ENCODE measurements at regions not wholly inside any gene's neighbourhood (a gene's known extent, or its start where the extent isn't known, plus 50 kb on each side); places are given as distances from the start of the nearest gene placed in this dataset.

GRCh38 chr21:20522611-20523010, 475.6 kb upstream of the NCAM2 start:
- Histone ChIP-seq H4K91ac (ENCODE audit: low read depth, low read length) (no peak overlapping the region), H3K4ac (ENCODE audit: low read depth, low read length) (no peak overlapping the region), H3K18ac (ENCODE audit: low read length) (no peak overlapping the region), H3K4me1 (ENCODE audit: control insufficient read depth in 1 of 2, insufficient read depth in 2 of 2, low read length in 2 of 2) (no peaks in the 10 kb centered on the region), H2BK5ac (ENCODE audit: low read depth, low read length, poor library complexity) (no peak overlapping the region), H3K4me3 (ENCODE audit: low read depth, low read length) (no peak overlapping the region), H3K79me2 (ENCODE audit: control insufficient read depth, insufficient read depth, low read length, poor library complexity) (no peaks in the 10 kb centered on the region), H3K79me1 (ENCODE audit: low read length) (no peaks in the 10 kb centered on the region), H4K8ac (ENCODE audit: low read depth, low read length) (no peak overlapping the region), H4K12ac (ENCODE audit: low read depth, low read length) (no peak overlapping the region), H3K4me2 (ENCODE audit: low read length) (no peak overlapping the region), H2AFZ (ENCODE audit: insufficient read depth, low read length, poor library complexity) (no peak overlapping the region), H3K27me3 (ENCODE audit: insufficient read depth, low read length) (no peaks in the 10 kb centered on the region), H3K23ac (ENCODE audit: low read length) (no peak overlapping the region), H2BK12ac (ENCODE audit: low read length) (no peak overlapping the region), H3K27ac (ENCODE audit: low read depth, low read length) (no peak overlapping the region), H3K9ac (ENCODE audit: low read length) (no peak overlapping the region), H2BK120ac (ENCODE audit: insufficient read depth, low read length, poor library complexity) (no peak overlapping the region), H3K14ac (ENCODE audit: low read length) (no peak overlapping the region), H2AK5ac (ENCODE audit: low read length) (no peak overlapping the region), H3K36me3 (ENCODE audit: control insufficient read depth in 1 of 2, insufficient read depth in 2 of 2, low read length in 2 of 2) (no peaks in the 10 kb centered on the region), H3K9me3 (ENCODE audit: insufficient read depth, low read depth, low read length) (no peaks in the 10 kb centered on the region)
- no peak for DNase-seq
- no CpG with 5 or more reads among the region's 1 CpG for WGBS (ENCODE audit: extremely low coverage, insufficient coverage, insufficient read length)

DNA sequence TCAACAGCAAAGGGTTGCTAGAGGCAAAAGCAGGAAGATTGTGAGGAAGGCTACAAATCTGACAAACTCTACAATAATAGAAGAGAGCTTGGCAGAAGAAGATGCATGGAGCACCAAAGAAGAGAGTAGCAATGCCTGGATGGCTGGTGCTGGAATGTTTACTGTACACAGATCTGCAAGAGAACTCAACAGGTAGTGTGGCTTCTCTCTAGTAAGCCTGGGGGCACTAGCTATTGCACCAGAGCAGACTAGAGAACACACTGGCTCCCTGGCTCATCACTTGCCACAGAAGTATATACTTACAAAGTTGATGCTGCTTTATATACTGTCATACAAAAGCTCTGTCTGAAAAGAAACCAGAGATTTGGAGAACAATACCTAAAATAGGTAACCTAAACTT, 475.0 kb upstream of the NCAM2 start:
- Histone ChIP-seq H2BK120ac (ENCODE audit: insufficient read depth, low read length, poor library complexity) (no peak overlapping the region), H2AFZ (ENCODE audit: insufficient read depth, low read length, poor library complexity) (no peak overlapping the region), H3K4me2 (ENCODE audit: low read length) (no peak overlapping the region), H2BK5ac (ENCODE audit: low read depth, low read length, poor library complexity) (no peak overlapping the region), H3K79me1 (ENCODE audit: low read length) (no peaks in the 10 kb centered on the region), H3K79me2 (ENCODE audit: control insufficient read depth, insufficient read depth, low read length, poor library complexity) (no peaks in the 10 kb centered on the region), H3K27me3 (ENCODE audit: insufficient read depth, low read length) (no peaks in the 10 kb centered on the region), H4K91ac (ENCODE audit: low read depth, low read length) (no peak overlapping the region), H3K18ac (ENCODE audit: low read length) (no peak overlapping the region), H3K4me1 (ENCODE audit: control insufficient read depth in 1 of 2, insufficient read depth in 2 of 2, low read length in 2 of 2) (no peaks in the 10 kb centered on the region), H4K8ac (ENCODE audit: low read depth, low read length) (no peak overlapping the region), H2AK5ac (ENCODE audit: low read length) (no peak overlapping the region), H3K23ac (ENCODE audit: low read length) (no peak overlapping the region), H3K4me3 (ENCODE audit: low read depth, low read length) (no peak overlapping the region), H3K4ac (ENCODE audit: low read depth, low read length) (no peak overlapping the region), H3K9ac (ENCODE audit: low read length) (no peak overlapping the region), H3K36me3 (ENCODE audit: control insufficient read depth in 1 of 2, insufficient read depth in 2 of 2, low read length in 2 of 2) (no peaks in the 10 kb centered on the region), H2BK12ac (ENCODE audit: low read length) (no peak overlapping the region), H4K12ac (ENCODE audit: low read depth, low read length) (no peak overlapping the region), H3K9me3 (ENCODE audit: insufficient read depth, low read depth, low read length) (no peaks in the 10 kb centered on the region), H3K27ac (ENCODE audit: low read depth, low read length) (no peak overlapping the region), H3K14ac (ENCODE audit: low read length) (no peak overlapping the region)
- DNase-seq: no peak

DNA sequence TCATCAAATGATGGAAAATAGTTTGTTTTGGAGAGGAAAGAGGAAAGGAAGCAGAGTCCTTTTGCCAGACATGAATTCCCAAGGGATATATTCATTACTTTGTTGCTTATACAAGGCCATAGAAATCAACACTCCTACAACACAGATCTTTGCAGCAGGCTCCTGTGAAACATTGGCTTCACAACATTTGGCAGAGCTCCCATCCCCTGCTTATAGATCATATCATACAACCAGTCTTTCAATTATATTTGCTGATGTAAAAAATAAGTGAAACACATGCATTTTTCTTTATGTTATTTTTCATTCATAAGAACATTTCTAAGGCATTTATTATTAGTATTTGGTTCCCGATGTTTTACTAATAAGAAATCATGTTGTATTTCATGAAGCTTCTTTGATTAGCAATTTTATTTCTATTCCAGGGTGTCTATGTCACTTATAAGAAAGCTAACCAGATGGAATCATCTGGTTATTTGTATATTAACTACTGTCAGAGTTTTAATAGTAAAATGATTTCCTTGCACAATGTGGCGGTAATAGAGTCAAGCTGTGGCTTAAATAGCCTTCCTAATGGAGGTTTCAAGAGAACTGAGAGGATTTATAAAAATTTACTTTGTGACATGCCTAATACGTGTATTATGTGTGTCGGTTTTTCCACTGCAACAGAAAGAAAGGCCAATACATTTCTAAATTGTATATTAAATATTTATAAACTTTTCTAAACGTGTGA, 470.3 kb upstream of the NCAM2 start:
- Histone ChIP-seq H3K79me2 (ENCODE audit: control insufficient read depth, insufficient read depth, low read length, poor library complexity) (no peaks in the 10 kb centered on the region), H3K36me3 (ENCODE audit: control insufficient read depth in 1 of 2, insufficient read depth in 2 of 2, low read length in 2 of 2) (no peaks in the 10 kb centered on the region), H2BK120ac (ENCODE audit: insufficient read depth, low read length, poor library complexity) (no peak overlapping the region), H3K4me1 (ENCODE audit: control insufficient read depth in 1 of 2, insufficient read depth in 2 of 2, low read length in 2 of 2) (no peaks in the 10 kb centered on the region), H4K91ac (ENCODE audit: low read depth, low read length) (no peak overlapping the region), H3K79me1 (ENCODE audit: low read length) (no peaks in the 10 kb centered on the region), H3K18ac (ENCODE audit: low read length) (no peak overlapping the region), H2BK12ac (ENCODE audit: low read length) (no peak overlapping the region), H2AK5ac (ENCODE audit: low read length) (no peak overlapping the region), H3K14ac (ENCODE audit: low read length) (no peak overlapping the region), H4K12ac (ENCODE audit: low read depth, low read length) (no peak overlapping the region), H3K4ac (ENCODE audit: low read depth, low read length) (no peak overlapping the region), H2BK5ac (ENCODE audit: low read depth, low read length, poor library complexity) (no peak overlapping the region), H3K9me3 (ENCODE audit: insufficient read depth, low read depth, low read length) (no peaks in the 10 kb centered on the region), H3K27ac (ENCODE audit: low read depth, low read length) (no peak overlapping the region), H3K9ac (ENCODE audit: low read length) (no peak overlapping the region), H3K23ac (ENCODE audit: low read length) (no peak overlapping the region), H3K4me3 (ENCODE audit: low read depth, low read length) (no peak overlapping the region), H3K27me3 (ENCODE audit: insufficient read depth, low read length) (no peaks in the 10 kb centered on the region), H2AFZ (ENCODE audit: insufficient read depth, low read length, poor library complexity) (no peak overlapping the region), H3K4me2 (ENCODE audit: low read length) (no peak overlapping the region), H4K8ac (ENCODE audit: low read depth, low read length) (no peak overlapping the region)
- no CpG with 5 or more reads among the region's 5 CpGs for WGBS (ENCODE audit: extremely low coverage, insufficient coverage, insufficient read length)
- DNase-seq: no peak

DNA sequence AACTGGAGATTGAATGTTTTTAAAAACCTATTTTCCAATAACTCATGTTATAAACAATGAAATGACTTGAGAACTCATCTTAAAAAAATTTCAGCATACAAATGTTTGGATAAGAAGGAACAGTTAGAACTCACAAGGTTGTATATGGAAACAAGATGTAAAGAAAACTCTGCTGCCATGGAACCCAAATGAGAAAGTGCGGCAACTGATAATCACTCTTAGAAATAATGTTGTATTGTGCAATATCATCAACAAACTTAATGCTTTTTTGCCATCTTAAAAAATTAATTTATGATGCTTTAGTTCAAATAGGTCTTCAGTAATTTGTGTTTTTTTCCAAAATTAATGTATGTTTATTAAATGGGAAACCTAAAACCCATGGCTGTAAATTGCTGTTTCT, 461.1 kb upstream of the NCAM2 start:
- Histone ChIP-seq H2BK120ac (ENCODE audit: insufficient read depth, low read length, poor library complexity) (no peak overlapping the region), H2AK5ac (ENCODE audit: low read length) (no peak overlapping the region), H3K4me3 (ENCODE audit: low read depth, low read length) (no peak overlapping the region), H3K14ac (ENCODE audit: low read length) (no peak overlapping the region), H2AFZ (ENCODE audit: insufficient read depth, low read length, poor library complexity) (no peak overlapping the region), H3K27me3 (ENCODE audit: insufficient read depth, low read length) (no peaks in the 10 kb centered on the region), H4K8ac (ENCODE audit: low read depth, low read length) (no peak overlapping the region), H3K79me1 (ENCODE audit: low read length) (no peaks in the 10 kb centered on the region), H3K23ac (ENCODE audit: low read length) (no peak overlapping the region), H3K9ac (ENCODE audit: low read length) (no peak overlapping the region), H3K27ac (ENCODE audit: low read depth, low read length) (no peak overlapping the region), H3K4me2 (ENCODE audit: low read length) (no peak overlapping the region), H4K91ac (ENCODE audit: low read depth, low read length) (no peak overlapping the region), H3K4me1 (ENCODE audit: control insufficient read depth in 1 of 2, insufficient read depth in 2 of 2, low read length in 2 of 2) (no peaks in the 10 kb centered on the region), H4K12ac (ENCODE audit: low read depth, low read length) (no peak overlapping the region), H3K36me3 (ENCODE audit: control insufficient read depth in 1 of 2, insufficient read depth in 2 of 2, low read length in 2 of 2) (no peaks in the 10 kb centered on the region), H3K9me3 (ENCODE audit: insufficient read depth, low read depth, low read length) (no peaks in the 10 kb centered on the region), H2BK5ac (ENCODE audit: low read depth, low read length, poor library complexity) (no peak overlapping the region), H3K4ac (ENCODE audit: low read depth, low read length) (no peak overlapping the region), H3K79me2 (ENCODE audit: control insufficient read depth, insufficient read depth, low read length, poor library complexity) (no peaks in the 10 kb centered on the region), H2BK12ac (ENCODE audit: low read length) (no peak overlapping the region), H3K18ac (ENCODE audit: low read length) (no peak overlapping the region)
- no CpG with 5 or more reads among the region's 1 CpG for WGBS (ENCODE audit: extremely low coverage, insufficient coverage, insufficient read length)
- no peak for DNase-seq
